Small intestine (tissue), 7 donors: ENCODE measurements at regions not wholly inside any gene's neighbourhood (a gene's known extent, or its start where the extent isn't known, plus 50 kb on each side); places are given as distances from the start of the nearest gene placed in this dataset.
"Not testable (repeated sequence)": the region's sequence is repeated elsewhere in the genome, so short reads cannot be mapped to it uniquely, and the experiment has no call there.

Source experiments
- DNase-seq, 2 donors: peaks; one replicate each; pipeline versions ENCODE4 v3.0.0 to v3.0.0-alpha.2; 2013
- FAIRE-seq: peaks from 2 replicates; lab custom pipeline; 2012; peaks lifted over from hg19 to GRCh38; lab: Jason Lieb, UNC
- H3K27ac ChIP-seq, 3 donors: one replicate each; pipeline ENCODE4 v1.5.1; 2013; ENCODE audit warnings: low read length in 2 of 3, mild to moderate bottlenecking in 2 of 3, control low read depth in 1 of 3, inconsistent platforms in 1 of 3, low read depth in 1 of 3, moderate library complexity in 1 of 3
- H3K27me3 ChIP-seq, 3 donors: one replicate each; pipeline ENCODE4 v1.6.1; 2013; ENCODE audit warnings: low read length in 3 of 3, inconsistent platforms in 1 of 3; ENCODE audit not compliant: control insufficient read depth in 3 of 3, insufficient read depth in 3 of 3
- H3K36me3 ChIP-seq, 3 donors: one replicate each; pipeline ENCODE4 v1.6.1; 2013; ENCODE audit warnings: low read length in 3 of 3, inconsistent platforms in 1 of 3, low read depth in 1 of 3, mild to moderate bottlenecking in 1 of 3, moderate library complexity in 1 of 3; ENCODE audit not compliant: control insufficient read depth in 3 of 3, insufficient read depth in 2 of 3
- H3K4me1 ChIP-seq, 3 donors: one replicate each; pipeline ENCODE4 v1.6.1; 2013; ENCODE audit warnings: low read length in 2 of 3, inconsistent platforms in 1 of 3, low read depth in 1 of 3, mild to moderate bottlenecking in 1 of 3, moderate library complexity in 1 of 3; ENCODE audit not compliant: control insufficient read depth in 3 of 3, insufficient read depth in 2 of 3
- H3K4me3 ChIP-seq, 3 donors: one replicate each; pipeline ENCODE4 v1.5.1; 2013; ENCODE audit warnings: low read length in 3 of 3, control low read depth in 1 of 3, inconsistent platforms in 1 of 3, low read depth in 1 of 3, mild to moderate bottlenecking in 1 of 3, moderate library complexity in 1 of 3
- H3K9me3 ChIP-seq, 2 donors: one replicate each; pipeline ENCODE4 v1.6.1; 2013; ENCODE audit warnings: low read depth in 1 of 2, low read length in 1 of 2; ENCODE audit not compliant: control insufficient read depth in 2 of 2, insufficient read depth in 1 of 2
- WGBS, 3 donors: extraction: QIAGEN DNeasy Blood & Tissue Kit; methylation state at CpG; one replicate each; pipeline ENCODE4 v1.1.7; 2013; 5-methylcytosine and 5-hydroxymethylcytosine counted together
- donor health status: healthy with polysubstance abuse.
- donor health status: control.
- donor health status: control.
- donor health status: Bipolar disorder and iron deficiency.
- donor health status: healthy.

DNA sequence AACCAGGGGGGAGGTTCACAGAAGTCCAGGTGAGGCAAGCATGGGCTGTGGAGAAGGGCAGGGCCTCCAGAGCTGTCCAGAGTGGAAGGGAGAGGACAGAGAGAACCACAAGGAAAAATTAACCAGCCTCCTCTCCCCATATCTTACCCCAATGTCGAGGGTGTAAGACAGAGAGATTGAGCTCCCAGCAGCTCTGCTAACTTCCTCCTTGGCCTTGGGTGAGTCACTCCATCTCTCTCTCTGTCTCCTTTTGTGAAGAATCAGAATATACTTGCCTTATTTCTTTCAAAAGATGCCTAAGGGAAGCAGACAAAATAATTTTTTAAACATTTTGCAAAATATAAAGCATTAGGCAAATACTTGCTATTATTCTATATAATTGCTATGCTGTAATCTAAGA, 58.3 kb upstream of the IYD start:
- Histone ChIP-seq H3K4me1 (no peaks in the 10 kb centered on the region), H3K4me3 (no peak overlapping the region), H3K27me3 (no peaks in the 10 kb centered on the region), H3K36me3 (no peaks in the 10 kb centered on the region), H3K27ac (no peak overlapping the region), H3K9me3 (peaks cover 0 to 8% of the 10 kb centered on the region in 2 donors)
- 6 to 36% (median 30%) methylated on average over 1 of the region's 1 CpG for WGBS, 3 donors
- FAIRE-seq (no peak), DNase-seq (no peak)

DNA sequence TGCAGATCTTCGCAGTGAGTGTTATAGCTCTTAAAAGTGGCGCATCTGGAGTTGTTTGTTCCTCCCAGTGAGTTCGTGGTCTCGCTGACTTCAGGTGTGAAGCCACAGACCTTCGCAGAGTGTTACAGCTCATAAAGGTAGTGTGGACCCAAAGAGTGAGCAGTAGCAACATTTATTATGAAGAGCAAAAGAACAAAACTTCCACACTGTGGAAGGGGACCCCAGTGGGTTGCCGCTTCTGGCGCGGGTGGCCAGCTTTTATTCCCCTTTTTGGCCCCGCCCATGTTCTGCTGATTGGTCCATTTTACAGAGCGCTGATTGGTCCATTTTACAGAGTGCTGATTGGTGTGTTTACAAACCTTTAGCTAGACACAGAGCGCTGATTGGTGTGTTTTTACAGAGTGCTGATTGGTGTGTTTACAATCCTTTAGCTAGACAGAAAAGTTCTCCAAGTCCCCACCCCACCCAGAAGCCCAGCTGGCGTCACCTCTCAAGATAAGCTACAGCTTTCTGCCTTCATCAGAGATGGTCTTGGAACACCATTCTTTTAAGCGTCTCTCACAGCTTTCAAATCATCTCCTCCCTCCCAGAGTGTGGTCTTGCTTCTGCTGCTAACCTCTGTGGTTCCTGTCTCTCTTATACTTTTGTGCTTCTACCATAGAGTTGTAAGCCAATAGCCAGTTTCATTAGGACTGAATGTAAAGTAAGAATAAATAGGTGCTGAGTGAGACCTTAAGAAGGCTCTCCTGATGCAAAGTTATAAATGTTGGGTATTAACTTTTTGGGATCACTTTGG, 57.5 kb upstream of the IYD start:
- H3K27me3 ChIP-seq, H3K4me3 ChIP-seq, H3K36me3 ChIP-seq, H3K27ac ChIP-seq, H3K4me1 ChIP-seq, FAIRE-seq, H3K9me3 ChIP-seq: not testable (repeated sequence)
- WGBS, 3 donors, result 83 to 93% (median 85%) methylated on average over 13 of the region's 13 CpGs
- peak in 1 of 2 donors; percentile 32 for DNase-seq

DNA sequence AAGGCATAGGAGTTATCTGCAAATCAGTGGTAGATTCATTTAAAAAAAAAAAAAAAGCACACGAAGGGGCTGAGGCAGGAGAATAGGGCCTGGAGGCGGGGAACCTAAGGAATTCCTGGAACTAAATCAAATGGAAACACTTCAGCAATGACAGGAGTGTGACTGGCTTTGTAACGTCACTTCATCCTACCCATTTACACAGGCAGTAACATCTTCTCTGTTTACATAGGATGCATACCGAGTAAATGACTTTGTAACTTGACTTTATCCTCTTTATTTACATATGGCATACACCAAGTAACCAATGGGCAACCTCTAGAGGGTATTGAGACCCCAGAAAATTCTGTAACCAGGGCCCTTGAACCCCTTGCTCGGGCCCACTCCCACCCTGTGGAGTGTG, 56.4 kb upstream of the IYD start:
- H3K4me1 ChIP-seq, result no peaks in the 10 kb centered on the region
- 69 to 75% (median 70%) methylated on average over 5 of the region's 5 CpGs for WGBS, 3 donors
- FAIRE-seq, result no peak
- no peaks in the 10 kb centered on the region for H3K27me3 ChIP-seq
- peaks cover 0 to 8% of the 10 kb centered on the region in 2 donors for H3K9me3 ChIP-seq
- no peak for DNase-seq
- H3K4me3 ChIP-seq, result no peak overlapping the region
- no peak overlapping the region for H3K27ac ChIP-seq
- H3K36me3 ChIP-seq, result no peaks in the 10 kb centered on the region

DNA sequence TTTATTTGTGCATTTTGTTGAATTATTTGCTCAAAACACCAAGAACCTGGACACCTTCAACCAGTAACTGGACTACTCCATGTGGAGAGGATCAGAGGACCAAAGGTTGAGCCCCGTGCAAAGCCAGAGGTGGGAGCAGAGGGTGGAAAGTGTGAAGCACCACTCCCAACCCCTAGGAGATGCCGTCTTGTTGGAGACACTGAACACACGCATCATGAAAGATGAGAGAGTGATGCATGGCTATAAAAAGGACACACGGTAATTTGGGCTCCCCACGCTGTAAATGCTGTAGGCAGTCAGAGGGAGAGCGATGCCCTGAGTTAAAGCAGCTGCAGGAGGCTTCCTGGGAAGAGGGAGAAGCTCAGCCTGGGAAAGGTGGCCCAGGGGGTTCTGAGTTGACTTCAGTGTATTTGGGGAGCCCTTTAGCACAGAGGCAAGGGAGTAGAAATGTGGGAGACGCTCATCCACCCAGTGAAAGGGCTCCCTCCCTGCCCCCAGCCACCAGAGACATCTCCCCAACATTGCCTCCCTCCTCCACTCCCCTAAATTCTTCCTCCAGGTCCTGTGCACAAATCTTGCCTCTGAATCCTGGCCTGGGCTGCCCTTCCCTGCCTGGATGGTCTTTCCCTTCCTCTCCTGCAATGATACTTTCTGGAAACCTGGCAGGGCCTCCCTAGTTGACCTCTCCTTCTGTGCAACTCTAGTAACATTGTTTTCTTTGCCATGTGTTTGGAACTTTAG, 55.8 kb upstream of the IYD start:
- FAIRE-seq (no peak), DNase-seq (no peak)
- Histone ChIP-seq H3K4me3 (no peak overlapping the region), H3K27ac (no peak overlapping the region), H3K9me3 (peaks cover 0 to 8% of the 10 kb centered on the region in 2 donors), H3K27me3 (no peaks in the 10 kb centered on the region), H3K36me3 (no peaks in the 10 kb centered on the region), H3K4me1 (no peaks in the 10 kb centered on the region)
- 84 to 85% (median 84%) methylated on average over 7 of the region's 7 CpGs for WGBS, 3 donors

DNA sequence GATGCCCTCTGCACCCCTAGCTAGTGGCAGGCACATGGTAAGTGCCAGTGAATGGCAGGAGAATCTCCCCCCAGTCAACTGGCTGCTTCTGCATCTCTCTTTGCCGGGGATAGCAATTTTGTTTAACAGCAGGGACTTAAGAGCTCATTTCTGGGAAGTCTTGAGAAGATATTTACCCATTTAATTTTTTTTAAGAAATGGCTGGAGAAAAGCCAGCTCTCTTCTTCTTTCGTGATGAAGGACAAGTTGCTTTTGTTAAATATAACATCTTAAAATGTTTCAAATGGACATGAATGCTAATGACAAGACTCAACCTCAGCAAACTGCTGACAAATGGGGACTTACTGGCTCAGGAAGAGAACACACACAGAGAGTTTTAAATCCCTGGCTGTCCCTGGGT, 55.0 kb upstream of the IYD start:
- FAIRE-seq, result no peak
- 55 to 83% (median 62%) methylated on average over 2 of the region's 2 CpGs for WGBS, 3 donors

DNA sequence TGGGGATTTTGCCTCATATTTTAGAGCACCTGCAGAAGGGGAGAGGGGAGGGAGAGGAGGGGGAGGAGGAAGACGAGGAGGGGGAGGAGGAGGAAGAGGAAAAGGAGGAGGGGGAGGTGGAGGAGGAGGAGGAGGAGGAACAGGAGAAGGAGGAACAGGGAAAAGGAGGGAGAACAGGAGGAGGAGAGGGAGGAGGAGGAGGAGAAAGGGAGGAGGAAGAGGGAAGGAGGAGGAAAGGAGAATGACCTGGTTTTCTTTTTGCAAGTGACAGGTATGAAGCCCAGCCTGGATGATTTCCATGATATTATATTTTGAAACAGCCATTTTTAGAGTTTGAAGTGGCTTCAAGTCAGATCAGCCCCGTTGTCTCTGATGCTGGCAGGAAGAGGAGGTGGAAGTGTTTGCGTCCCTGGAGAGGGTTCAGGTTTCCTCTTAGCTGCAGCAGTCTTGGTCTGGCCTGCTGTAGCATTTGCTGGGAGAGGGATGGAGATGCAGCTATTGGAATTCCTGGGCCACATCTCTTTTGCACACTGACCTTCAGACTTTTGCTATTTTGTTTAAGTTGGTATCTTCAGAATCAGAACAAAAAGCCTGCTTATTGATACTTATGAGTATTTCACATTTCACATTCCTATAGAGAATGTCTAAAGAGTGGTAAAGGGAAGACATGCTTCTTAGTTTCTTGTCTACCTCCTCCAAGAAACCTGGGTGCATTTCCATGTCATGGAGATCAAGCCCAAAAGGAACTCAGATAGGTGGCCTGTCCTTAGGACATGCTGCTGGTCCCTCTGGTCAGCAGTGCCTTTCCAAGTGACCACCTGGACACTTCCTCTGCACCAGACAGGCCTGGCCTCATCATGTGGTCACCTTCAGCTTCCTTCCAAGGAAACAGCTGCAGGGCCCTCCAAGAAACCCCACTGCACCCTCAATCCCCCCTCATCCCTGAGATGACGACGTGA, 54.3 kb upstream of the IYD start:
- DNase-seq (no peak), FAIRE-seq (no peak)
- 58 to 77% (median 70%) methylated on average over 5 of the region's 5 CpGs for WGBS, 3 donors
- Histone ChIP-seq H3K9me3 (peaks cover 0 to 8% of the 10 kb centered on the region in 2 donors), H3K4me3 (no peak overlapping the region), H3K27me3 (no peaks in the 10 kb centered on the region), H3K4me1 (no peaks in the 10 kb centered on the region), H3K27ac (no peak overlapping the region), H3K36me3 (no peaks in the 10 kb centered on the region)

More for the DNA sequence above, 55.0 kb upstream of the IYD start:
- Histone ChIP-seq H3K4me1 (no peaks in the 10 kb centered on the region), H3K9me3 (peaks cover 0 to 8% of the 10 kb centered on the region in 2 donors), H3K27me3 (no peaks in the 10 kb centered on the region), H3K27ac (no peak overlapping the region), H3K4me3 (no peak overlapping the region), H3K36me3 (no peaks in the 10 kb centered on the region)
- DNase-seq, result no peak

DNA sequence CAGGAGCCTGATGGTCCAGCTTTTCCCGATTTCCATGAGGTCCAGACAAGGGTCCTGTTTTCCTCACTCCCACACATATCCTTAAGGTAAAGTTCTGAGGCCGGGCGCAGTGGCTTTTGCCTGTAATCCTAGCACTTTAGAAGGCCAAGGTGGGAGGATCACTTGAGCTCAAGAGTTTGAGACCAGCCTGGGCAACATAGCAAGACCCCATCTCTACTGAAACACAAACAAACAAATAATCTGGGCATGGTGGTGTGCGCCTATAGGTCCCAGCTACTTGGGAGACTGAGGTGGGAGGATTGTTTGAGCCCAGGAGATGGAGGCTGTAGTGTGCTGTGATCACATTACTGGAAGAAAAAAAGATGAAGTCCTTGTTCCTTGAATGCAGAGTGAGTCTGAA, 53.2 kb upstream of the IYD start:
- FAIRE-seq (no peak), DNase-seq (no peak)
- H3K9me3 ChIP-seq, result peaks cover 0 to 8% of the 10 kb centered on the region in 2 donors
- no peak overlapping the region for H3K4me3 ChIP-seq
- WGBS, 3 donors, result 91 to 93% (median 93%) methylated on average over 4 of the region's 4 CpGs
- H3K4me1 ChIP-seq, result no peaks in the 10 kb centered on the region
- H3K27ac ChIP-seq, result no peak overlapping the region
- no peaks in the 10 kb centered on the region for H3K27me3 ChIP-seq
- no peaks in the 10 kb centered on the region for H3K36me3 ChIP-seq

DNA sequence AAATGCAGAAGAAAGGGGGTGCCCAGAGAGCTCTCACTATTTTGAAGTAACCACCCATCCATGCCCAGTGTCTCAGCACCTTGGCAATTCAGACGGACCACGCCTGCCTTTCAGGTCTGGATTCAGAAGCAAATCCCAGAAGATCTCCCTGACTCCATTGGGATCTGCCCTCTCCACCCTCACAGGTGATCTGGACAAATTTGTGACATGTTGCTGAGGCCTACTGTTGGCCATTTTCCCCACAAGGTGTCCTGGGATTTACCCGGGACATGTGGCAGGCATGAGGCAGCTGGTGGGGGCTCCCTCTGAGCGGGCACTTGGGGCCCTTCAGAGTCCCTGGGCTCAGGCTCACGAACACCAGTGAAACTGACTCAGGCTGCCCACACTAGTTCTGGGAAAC, 51.9 kb upstream of the IYD start:
- no peaks in the 10 kb centered on the region for H3K4me1 ChIP-seq
- DNase-seq (no peak), FAIRE-seq (no peak)
- H3K36me3 ChIP-seq, result no peaks in the 10 kb centered on the region
- H3K27me3 ChIP-seq, result no peaks in the 10 kb centered on the region
- no peak overlapping the region for H3K27ac ChIP-seq
- WGBS, 3 donors, result 85 to 89% (median 85%) methylated on average over 5 of the region's 5 CpGs
- no peak overlapping the region for H3K4me3 ChIP-seq
- peaks cover 0 to 8% of the 10 kb centered on the region in 2 donors for H3K9me3 ChIP-seq
